ENCODE measurements at regions not wholly inside any gene's neighbourhood (a gene's known extent, or its start where the extent isn't known, plus 50 kb on each side); places are given as distances from the start of the nearest gene placed in this dataset.
"Not testable (repeated sequence)": the region's sequence is repeated elsewhere in the genome, so short reads cannot be mapped to it uniquely, and the experiment has no call there.

- no peak for DNase-seq (ENCODE audit: low read depth)
These were observed 369.5 kb downstream of the PRELID2 start for GRCh38 chr5:145465474-145466263.

DNA sequence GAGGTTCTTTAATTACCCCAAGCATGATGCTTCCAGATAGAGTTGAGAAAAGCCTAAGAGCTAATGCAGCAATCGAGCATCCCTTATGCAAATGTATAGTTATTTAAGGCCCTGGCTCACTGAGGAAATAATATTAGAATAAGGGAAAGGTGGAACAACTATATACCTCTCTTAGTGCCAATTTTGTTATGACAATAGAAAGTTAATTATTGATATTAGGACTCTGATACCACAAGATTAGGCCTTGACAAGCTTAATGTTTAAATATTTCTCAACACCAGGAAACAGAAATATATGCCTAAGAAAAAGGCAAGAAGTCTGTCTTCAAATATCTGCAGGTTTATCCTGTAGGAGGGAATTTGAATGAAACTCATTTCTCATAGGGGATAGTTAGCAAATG is 371.0 kb downstream of the PRELID2 start:
- DNase-seq (ENCODE audit: low read depth), result no peak

DNA sequence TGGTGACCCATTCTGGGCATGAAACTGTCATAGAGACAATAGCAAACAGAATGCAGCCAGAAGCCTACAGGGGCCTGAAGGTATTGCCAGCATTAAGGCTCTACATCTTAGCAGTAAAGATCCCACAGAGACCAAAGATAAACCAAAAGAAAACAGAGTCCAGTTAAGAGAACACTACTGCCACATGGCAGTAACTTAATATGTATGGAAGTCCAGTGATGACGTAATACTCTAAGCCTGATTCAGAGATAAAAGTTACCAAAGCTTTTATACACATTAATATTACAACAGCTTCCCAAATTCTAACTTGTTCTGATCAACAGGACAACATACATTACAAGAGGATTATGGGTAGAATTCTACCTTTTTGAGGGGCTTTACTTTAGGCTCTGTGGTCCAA is 371.5 kb downstream of the PRELID2 start:
- peak; percentile 9 for DNase-seq (ENCODE audit: low read depth)

DNA sequence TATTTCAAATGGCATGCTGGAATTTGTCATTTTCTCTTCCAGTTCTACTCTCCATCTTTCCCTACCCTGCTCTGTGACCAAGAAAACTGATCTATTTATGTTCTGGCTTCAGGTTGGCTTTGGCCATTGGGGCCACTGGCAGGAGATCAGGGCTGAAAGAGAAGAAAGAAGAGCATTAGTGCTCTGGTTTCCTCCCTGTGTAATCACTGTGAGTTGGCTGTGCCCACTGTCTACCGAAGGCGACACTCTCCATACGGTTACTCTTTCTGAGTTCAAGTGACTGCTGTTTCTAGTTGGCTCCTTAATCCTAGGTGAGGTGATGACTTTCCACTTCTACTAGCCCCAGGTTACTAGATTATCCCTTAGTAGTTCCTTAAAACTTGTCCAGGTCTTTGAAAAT is 372.6 kb downstream of the PRELID2 start:
- no peak for DNase-seq (ENCODE audit: low read depth)

DNA sequence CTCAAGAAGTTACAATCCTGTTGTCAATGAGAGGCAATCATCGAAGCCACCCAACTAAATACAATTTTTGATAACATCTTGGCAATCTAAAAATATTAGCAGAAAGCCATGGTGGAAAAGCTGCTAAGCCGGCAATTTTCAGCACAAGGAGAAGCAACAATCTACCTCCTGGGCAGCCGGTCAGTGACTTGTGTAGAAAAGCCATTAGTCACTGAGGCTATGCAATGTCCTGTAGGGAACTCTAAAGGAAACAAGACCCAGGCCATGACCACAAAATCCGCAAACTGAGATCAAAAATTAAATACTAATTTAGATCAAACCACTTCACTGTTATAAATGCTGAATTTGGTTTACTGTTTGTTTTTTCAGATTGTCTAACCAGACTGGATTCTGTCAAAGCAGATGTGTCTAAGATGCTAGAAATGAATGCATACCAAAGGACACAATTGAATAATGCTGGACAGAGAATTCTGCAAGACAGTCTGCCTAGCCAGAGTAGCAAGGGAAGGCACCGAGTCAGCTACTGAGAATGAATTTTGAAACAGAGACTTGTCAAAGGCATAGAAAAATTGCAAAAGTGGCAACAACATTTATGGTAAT is 384.8 kb downstream of the PRELID2 start:
- DNase-seq (ENCODE audit: low read depth), result peak; percentile 67

- no peak for DNase-seq (ENCODE audit: low read depth)
These were observed 385.3 kb downstream of the PRELID2 start for GRCh38 chr5:145449794-145450193.

- not testable (repeated sequence) for DNase-seq (ENCODE audit: low read depth)
These were observed 388.3 kb downstream of the PRELID2 start for GRCh38 chr5:145446875-145447274.

DNA sequence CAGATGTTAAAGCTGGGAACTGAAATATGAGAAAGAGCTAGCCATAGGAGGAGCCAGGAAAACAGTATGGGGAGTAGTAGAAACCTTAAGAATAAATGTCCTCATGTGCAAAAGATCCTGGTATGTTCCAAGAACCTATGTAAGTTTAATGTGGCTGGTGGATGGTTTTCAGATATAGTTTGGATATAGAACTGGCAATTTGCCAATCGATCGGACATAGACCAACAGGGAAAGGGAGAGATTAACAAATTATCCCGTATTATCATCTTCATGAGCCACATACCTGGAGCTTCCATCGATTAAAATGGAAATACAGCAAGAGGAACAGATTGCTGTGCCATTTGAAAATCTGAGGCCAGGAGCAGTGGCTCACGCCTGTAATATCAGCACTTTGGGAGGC is 388.7 kb downstream of the PRELID2 start:
- DNase-seq (ENCODE audit: low read depth), result no peak

GRCh38 chr5:145445027-145445426 is 390.1 kb downstream of the PRELID2 start:
- DNase-seq (ENCODE audit: low read depth), result no peak

DNA sequence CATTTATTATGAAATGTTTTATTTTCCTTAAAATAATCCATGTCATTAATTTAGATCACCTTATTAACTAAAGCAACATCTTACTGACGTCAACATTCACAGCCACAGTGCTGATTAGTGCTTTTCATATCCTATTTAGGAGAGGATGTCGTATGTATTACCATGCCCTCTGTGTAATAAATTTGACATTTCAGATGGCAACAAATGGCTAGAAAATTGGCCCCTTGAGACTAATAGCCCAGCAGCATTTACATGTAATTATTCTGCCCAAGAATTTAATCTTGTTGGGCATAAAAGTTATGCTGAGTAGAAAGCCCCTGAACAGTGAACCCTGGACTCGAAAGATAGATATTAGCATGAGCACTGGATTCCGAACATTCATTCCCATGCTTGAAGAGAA is 391.2 kb downstream of the PRELID2 start:
- DNase-seq (ENCODE audit: low read depth), result no peak

- DNase-seq (ENCODE audit: low read depth), result no peak
These were observed 391.8 kb downstream of the PRELID2 start for GRCh38 chr5:145443366-145443765.

- not testable (repeated sequence) for DNase-seq (ENCODE audit: low read depth)
These were observed 392.5 kb downstream of the PRELID2 start for GRCh38 chr5:145442661-145443060.

DNA sequence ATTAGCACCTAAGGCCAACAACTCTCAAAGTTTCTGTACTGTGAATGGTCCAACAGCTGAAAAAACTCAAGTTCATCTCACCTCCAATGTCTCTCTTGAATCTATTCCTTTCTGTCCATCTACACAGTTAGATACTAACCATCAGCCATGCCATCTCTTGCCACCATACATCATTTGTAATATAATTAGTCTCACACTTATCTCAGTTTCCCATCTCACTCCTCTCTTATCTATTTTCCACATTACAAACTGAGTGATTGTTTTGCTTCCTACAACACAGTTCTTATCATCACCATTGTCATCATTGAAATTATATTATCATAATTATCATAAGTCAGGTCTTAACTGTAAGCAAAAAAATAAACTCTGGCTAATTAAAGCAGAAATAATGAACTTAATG is 393.9 kb downstream of the PRELID2 start:
- DNase-seq (ENCODE audit: low read depth), result no peak

- no peak for DNase-seq (ENCODE audit: low read depth)
These were observed 397.5 kb downstream of the PRELID2 start for GRCh38 chr5:145437627-145438026.

GRCh38 chr5:145433077-145433476 is 402.1 kb downstream of the PRELID2 start:
- no peak for DNase-seq (ENCODE audit: low read depth)

- DNase-seq (ENCODE audit: low read depth), result no peak
These were observed 406.0 kb downstream of the PRELID2 start for GRCh38 chr5:145429170-145429569.

DNA sequence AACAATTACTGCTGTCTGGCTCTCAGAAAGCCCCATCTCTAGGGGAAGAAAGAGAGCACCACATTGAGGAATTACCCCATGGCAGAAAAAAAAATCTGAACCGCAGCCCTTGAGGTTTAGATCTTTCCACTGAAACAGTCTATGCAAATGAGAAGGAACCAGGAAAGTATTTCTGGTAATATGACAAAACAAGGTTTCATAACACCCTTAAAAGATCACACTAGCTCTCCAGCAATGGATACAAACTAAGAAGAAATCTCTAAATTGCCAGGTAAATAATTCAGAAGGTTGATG is 427.1 kb downstream of the PRELID2 start:
- DNase-seq (ENCODE audit: low read depth), result no peak

GRCh38 chr5:145407300-145408047 is 427.7 kb downstream of the PRELID2 start:
- DNase-seq (ENCODE audit: low read depth), result no peak

- DNase-seq (ENCODE audit: low read depth), result no peak
These were observed 431.1 kb downstream of the PRELID2 start for GRCh38 chr5:145403992-145404391.

GRCh38 chr5:145396888-145397287 is 438.3 kb downstream of the PRELID2 start:
- no peak for DNase-seq (ENCODE audit: low read depth)

- DNase-seq (ENCODE audit: low read depth), result not testable (repeated sequence)
These were observed 440.0 kb downstream of the PRELID2 start for GRCh38 chr5:145395151-145395550.

GRCh38 chr5:145393426-145393825 is 441.7 kb downstream of the PRELID2 start:
- DNase-seq (ENCODE audit: low read depth), result no peak

- no peak for DNase-seq (ENCODE audit: low read depth)
These were observed 446.1 kb downstream of the PRELID2 start for GRCh38 chr5:145389047-145389446.

Measured in M059J (cell line).